Kidney (tissue), 13 donors: ENCODE measurements at regions not wholly inside any gene's neighbourhood (a gene's known extent, or its start where the extent isn't known, plus 50 kb on each side); places are given as distances from the start of the nearest gene placed in this dataset.

Experiments
- DNase-seq, 5 donors: peaks; one replicate each; pipeline ENCODE4 v3.0.0-alpha.2; 2013 to 2020
- FAIRE-seq: peaks from 2 replicates; lab custom pipeline; 2012; peaks lifted over from hg19 to GRCh38; lab: Jason Lieb, UNC
- H3K27ac ChIP-seq, 2 donors: one replicate each; pipeline ENCODE4 v1.7.0; 2013; ENCODE audit warnings: low read depth in 2 of 2, low read length in 2 of 2, inconsistent platforms in 1 of 2
- H3K27me3 ChIP-seq: one replicate; pipeline ENCODE4 v1.7.1; 2013; ENCODE audit warnings: low read length, inconsistent platforms; ENCODE audit not compliant: control insufficient read depth, insufficient read depth
- H3K36me3 ChIP-seq, 3 donors: one replicate each; pipeline versions ENCODE4 v1.7.0 to v1.7.1; 2013; ENCODE audit warnings: low read length in 3 of 3, control low read depth in 1 of 3, inconsistent platforms in 1 of 3; ENCODE audit not compliant: insufficient read depth in 3 of 3, control insufficient read depth in 2 of 3
- H3K4me1 ChIP-seq, 3 donors: one replicate each; pipeline versions ENCODE4 v1.7.0 to v1.7.1; 2013; ENCODE audit warnings: low read length in 3 of 3, inconsistent platforms in 1 of 3, low read depth in 1 of 3; ENCODE audit not compliant: control insufficient read depth in 2 of 3, insufficient read depth in 2 of 3
- H3K4me3 ChIP-seq, 3 donors: one replicate each; pipeline versions ENCODE4 v1.7.0 to v1.8.1; 2013; ENCODE audit warnings: low read length in 3 of 3, control low read depth in 1 of 3, inconsistent platforms in 1 of 3
- H3K9ac ChIP-seq, 3 donors: one replicate each; pipeline versions ENCODE4 v1.7.0 to v1.7.1; 2013; ENCODE audit warnings: low read length in 3 of 3, control low read depth in 1 of 3, inconsistent platforms in 1 of 3
- H3K9me3 ChIP-seq, 3 donors: one replicate each; pipeline versions ENCODE4 v1.7.0 to v1.7.1; 2013; ENCODE audit warnings: low read length in 3 of 3, control low read depth in 1 of 3, inconsistent platforms in 1 of 3; ENCODE audit not compliant: control insufficient read depth in 2 of 3, insufficient read depth in 1 of 3
- CTCF ChIP-seq: IDR thresholded peaks from 3 replicates; pipeline ENCODE4 v1.5.1; 2012; ENCODE audit warnings: mild to moderate bottlenecking, moderate library complexity, borderline replicate concordance; ENCODE audit not compliant: insufficient read depth; ENCODE audit errors: extremely low read depth
- intact Hi-C: fragments of 100-400 bp; cut with DNase I; formaldehyde crosslinking; loops from one replicate; pipeline ENCODE4 v1.11.1; 2022
- donor health status: control.
- donor health status: control.
- donor health status: control.
- donor health status: control.
- donor health status: control.
- donor health status: DM: yes; HTN: yes; CAD: no.
- donor health status: Normal renal cell carcinoma (clear cell type).

GRCh38 chr2:128621074-128621473 is 302.4 kb upstream of the HS6ST1 start:
- intact Hi-C loops = no loop called here
- no peak overlapping the region for H3K4me3 ChIP-seq
- H3K27me3 ChIP-seq = no peaks in the 10 kb centered on the region
- H3K4me1 ChIP-seq = no peaks in the 10 kb centered on the region
- no peak overlapping the region for H3K9ac ChIP-seq
- no peak for DNase-seq
- no peak for TF ChIP-seq CTCF
- H3K27ac ChIP-seq = no peak overlapping the region
- FAIRE-seq = no peak
- no peaks in the 10 kb centered on the region for H3K9me3 ChIP-seq
- no peaks in the 10 kb centered on the region for H3K36me3 ChIP-seq

GRCh38 chr2:128622371-128622770 is 303.7 kb upstream of the HS6ST1 start:
- no peak overlapping the region for H3K9ac ChIP-seq
- H3K4me1 ChIP-seq = no peaks in the 10 kb centered on the region
- no peak overlapping the region for H3K4me3 ChIP-seq
- no peak for TF ChIP-seq CTCF
- FAIRE-seq (no peak), DNase-seq (peak in 1 of 5 donors; percentile 48)
- H3K27me3 ChIP-seq = no peaks in the 10 kb centered on the region
- H3K27ac ChIP-seq = no peak overlapping the region
- no peaks in the 10 kb centered on the region for H3K9me3 ChIP-seq
- H3K36me3 ChIP-seq = no peaks in the 10 kb centered on the region
- intact Hi-C loops = no loop called here

- Histone ChIP-seq H3K27ac (no peak overlapping the region), H3K9me3 (no peaks in the 10 kb centered on the region), H3K9ac (no peak overlapping the region), H3K36me3 (no peaks in the 10 kb centered on the region), H3K4me1 (no peaks in the 10 kb centered on the region), H3K4me3 (no peak overlapping the region), H3K27me3 (no peaks in the 10 kb centered on the region)
- DNase-seq (peak in 1 of 5 donors; percentile 54), FAIRE-seq (no peak)
- intact Hi-C loops = no loop called here
- TF ChIP-seq CTCF = no peak
Measured at GRCh38 chr2:128622955-128623620, 304.4 kb upstream of the HS6ST1 start.
